Tibial nerve (tissue), 4 donors: ENCODE measurements at regions not wholly inside any gene's neighbourhood (a gene's known extent, or its start where the extent isn't known, plus 50 kb on each side); places are given as distances from the start of the nearest gene placed in this dataset.

Source experiments
- DNase-seq, 2 donors: peaks; one replicate each; pipeline ENCODE4 v3.0.0-alpha.2; 2019; ENCODE audit warnings: low spot score in 2 of 2
- H3K27ac ChIP-seq, 4 donors: fragments of 200-600 bp; sonication (generic) in 3 of 4; one replicate each; pipeline ENCODE4 v1.5.1; 2017 to 2019; ENCODE audit warnings: mild to moderate bottlenecking in 1 of 4
- H3K27me3 ChIP-seq, 2 donors: fragments of 200-600 bp; sonication (generic) in 1 of 2; one replicate each; pipeline versions ENCODE4 v1.5.1 to v1.6.0; 2017 to 2019
- H3K36me3 ChIP-seq, 3 donors: fragments of 200-600 bp; sonication (generic); one replicate each; pipeline ENCODE4 v1.5.1; 2018 to 2019
- H3K4me1 ChIP-seq, 4 donors: fragments of 200-600 bp; sonication (generic) in 3 of 4; one replicate each; pipeline ENCODE4 v1.5.1; 2017 to 2019
- H3K4me3 ChIP-seq, 4 donors: fragments of 200-600 bp; sonication (generic) in 3 of 4; one replicate each; pipeline ENCODE4 v1.5.1; 2017 to 2019; ENCODE audit warnings: mild to moderate bottlenecking in 1 of 4, moderate library complexity in 1 of 4
- H3K9me3 ChIP-seq, 4 donors: fragments of 200-600 bp; sonication (generic) in 3 of 4; one replicate each; pipeline ENCODE4 v1.5.1; 2017 to 2019
- EP300 ChIP-seq, 2 donors: sonication (generic); formaldehyde crosslinking; IDR thresholded peaks; one replicate each; pipeline ENCODE4 v1.6.1; 2017; ENCODE audit warnings: antibody characterized with exemption in 2 of 2, mild to moderate bottlenecking in 1 of 2
- POLR2A ChIP-seq, 2 donors: fragments of 450-650 bp; IDR thresholded peaks; one replicate each; pipeline ENCODE4 v1.6.1; 2017; ENCODE audit warnings: antibody characterized with exemption in 2 of 2, mild to moderate bottlenecking in 2 of 2, moderate library complexity in 2 of 2
- WGBS, 2 donors: methylation state at CpG; one replicate each; pipeline ENCODE4 v1.1.5; 2018; 5-methylcytosine and 5-hydroxymethylcytosine counted together
- TF ChIP-seq, protein P1 (sequence below), 5 experiments: fragments of 200-600 bp in 3 of 5; fragments of 450-650 bp in 2 of 5; sonication (generic) in 3 of 5; IDR thresholded peaks; one replicate each; pipeline ENCODE4 v1.5.1; 2016 to 2019; ENCODE audit warnings: antibody characterized with exemption in 5 of 5, mild to moderate bottlenecking in 3 of 5, moderate library complexity in 2 of 5

DNA sequence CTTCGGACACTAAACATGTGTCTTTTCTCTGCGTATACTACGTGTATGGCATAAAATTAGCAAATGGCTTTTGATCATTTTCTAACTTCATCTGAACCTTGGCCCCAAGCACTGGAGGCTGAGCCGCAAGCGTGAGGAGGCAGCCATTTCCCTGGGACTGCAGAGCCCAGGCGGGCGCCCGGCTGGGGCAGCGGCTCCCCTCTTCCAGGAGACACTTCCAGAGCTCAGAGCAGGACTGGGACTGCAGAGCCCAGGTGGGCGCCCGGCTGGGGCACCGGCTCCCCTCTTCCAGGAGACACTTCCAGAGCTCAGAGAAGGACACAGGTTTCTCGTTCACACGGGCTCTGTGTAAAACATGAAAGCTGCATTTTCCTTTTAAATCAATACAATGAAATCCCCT lies 484.1 kb upstream of the SALL3 start:
- WGBS, 2 donors, result 93 to 95% methylated on average over 14 of the region's 14 CpGs
- Histone ChIP-seq H3K4me3 (no peak overlapping the region), H3K9me3 (peaks cover 0 to 21% (median 0%) of the 10 kb centered on the region in 4 donors)

DNA sequence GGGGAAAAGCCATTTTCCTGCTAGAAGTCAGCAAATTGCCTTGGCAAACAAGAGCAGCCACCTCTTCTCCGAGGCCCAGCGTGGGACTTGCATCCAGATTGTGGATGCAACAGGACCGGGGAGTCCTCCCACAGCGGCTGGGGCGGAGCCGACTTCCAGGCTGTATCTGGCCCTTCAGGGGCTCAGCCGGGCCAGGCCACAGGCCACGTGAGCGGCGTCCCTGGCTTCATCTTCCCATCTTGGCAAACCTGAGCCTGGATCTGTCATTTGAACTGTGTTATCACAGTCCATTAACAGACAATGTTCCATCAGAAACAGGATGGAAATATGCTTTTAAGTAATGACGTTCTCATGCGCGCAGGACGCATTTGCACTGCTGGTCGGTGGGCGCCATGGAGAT lies 483.5 kb upstream of the SALL3 start:
- H3K27ac ChIP-seq, result peak overlapping the region in 1 of 4 donors; percentile 56
- H3K9me3 ChIP-seq, result peaks cover 0 to 18% (median 0%) of the 10 kb centered on the region in 4 donors
- 64 to 82% methylated on average over 16 of the region's 16 CpGs for WGBS, 2 donors
- no peaks in the 10 kb centered on the region for H3K4me1 ChIP-seq
- TF ChIP-seq POLR2A (IDR thresholded peaks at IDR 0.05) (no peak), EP300 (IDR thresholded peaks at IDR 0.05) (no peak)
- TF ChIP-seq, protein P1, sequence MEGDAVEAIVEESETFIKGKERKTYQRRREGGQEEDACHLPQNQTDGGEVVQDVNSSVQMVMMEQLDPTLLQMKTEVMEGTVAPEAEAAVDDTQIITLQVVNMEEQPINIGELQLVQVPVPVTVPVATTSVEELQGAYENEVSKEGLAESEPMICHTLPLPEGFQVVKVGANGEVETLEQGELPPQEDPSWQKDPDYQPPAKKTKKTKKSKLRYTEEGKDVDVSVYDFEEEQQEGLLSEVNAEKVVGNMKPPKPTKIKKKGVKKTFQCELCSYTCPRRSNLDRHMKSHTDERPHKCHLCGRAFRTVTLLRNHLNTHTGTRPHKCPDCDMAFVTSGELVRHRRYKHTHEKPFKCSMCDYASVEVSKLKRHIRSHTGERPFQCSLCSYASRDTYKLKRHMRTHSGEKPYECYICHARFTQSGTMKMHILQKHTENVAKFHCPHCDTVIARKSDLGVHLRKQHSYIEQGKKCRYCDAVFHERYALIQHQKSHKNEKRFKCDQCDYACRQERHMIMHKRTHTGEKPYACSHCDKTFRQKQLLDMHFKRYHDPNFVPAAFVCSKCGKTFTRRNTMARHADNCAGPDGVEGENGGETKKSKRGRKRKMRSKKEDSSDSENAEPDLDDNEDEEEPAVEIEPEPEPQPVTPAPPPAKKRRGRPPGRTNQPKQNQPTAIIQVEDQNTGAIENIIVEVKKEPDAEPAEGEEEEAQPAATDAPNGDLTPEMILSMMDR (IDR thresholded peaks at IDR 0.05), result no peak
- DNase-seq, result no peak
- no peak overlapping the region for H3K4me3 ChIP-seq
- no peaks in the 10 kb centered on the region for H3K27me3 ChIP-seq
- no peaks in the 10 kb centered on the region for H3K36me3 ChIP-seq

More for the DNA sequence above, 484.1 kb upstream of the SALL3 start:
- Histone ChIP-seq H3K27me3 (no peaks in the 10 kb centered on the region), H3K4me1 (no peaks in the 10 kb centered on the region), H3K36me3 (no peaks in the 10 kb centered on the region), H3K27ac (peak overlapping the region in 1 of 4 donors; percentile 56)
- no peak for DNase-seq
- TF ChIP-seq POLR2A (IDR thresholded peaks at IDR 0.05) (no peak), EP300 (IDR thresholded peaks at IDR 0.05) (no peak)
- TF ChIP-seq, protein P1 (IDR thresholded peaks at IDR 0.05), result no peak

DNA sequence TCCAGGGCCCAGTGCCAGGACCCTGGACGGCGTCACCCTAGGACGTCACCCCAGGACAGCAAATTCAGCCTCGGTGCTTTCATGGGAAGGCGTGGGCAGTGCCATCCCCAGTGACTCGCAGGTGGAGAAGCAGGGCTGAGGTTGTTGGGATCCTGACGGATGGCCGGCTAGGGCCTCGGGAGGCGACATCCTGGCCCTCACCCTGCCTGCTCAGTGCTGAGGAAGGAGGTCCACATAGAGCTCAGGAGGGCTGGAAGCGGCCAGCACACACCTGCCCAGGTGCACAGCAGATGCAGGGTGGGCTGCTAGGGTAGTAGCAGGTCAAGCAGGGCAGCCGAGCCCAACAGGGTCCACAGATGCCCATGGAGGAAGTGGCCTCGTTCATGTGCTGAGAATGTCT lies 482.0 kb upstream of the SALL3 start:
- Histone ChIP-seq H3K9me3 (peaks cover 0 to 3% (median 0%) of the 10 kb centered on the region in 4 donors), H3K4me1 (no peaks in the 10 kb centered on the region), H3K36me3 (no peaks in the 10 kb centered on the region), H3K27ac (no peak overlapping the region), H3K4me3 (no peak overlapping the region), H3K27me3 (no peaks in the 10 kb centered on the region)
- 80 to 81% methylated on average over 12 to 13 of the region's 13 CpGs for WGBS, 2 donors
- TF ChIP-seq POLR2A (IDR thresholded peaks at IDR 0.05) (no peak), EP300 (IDR thresholded peaks at IDR 0.05) (no peak)
- TF ChIP-seq, protein P1 (IDR thresholded peaks at IDR 0.05), result no peak
- no peak for DNase-seq

DNA sequence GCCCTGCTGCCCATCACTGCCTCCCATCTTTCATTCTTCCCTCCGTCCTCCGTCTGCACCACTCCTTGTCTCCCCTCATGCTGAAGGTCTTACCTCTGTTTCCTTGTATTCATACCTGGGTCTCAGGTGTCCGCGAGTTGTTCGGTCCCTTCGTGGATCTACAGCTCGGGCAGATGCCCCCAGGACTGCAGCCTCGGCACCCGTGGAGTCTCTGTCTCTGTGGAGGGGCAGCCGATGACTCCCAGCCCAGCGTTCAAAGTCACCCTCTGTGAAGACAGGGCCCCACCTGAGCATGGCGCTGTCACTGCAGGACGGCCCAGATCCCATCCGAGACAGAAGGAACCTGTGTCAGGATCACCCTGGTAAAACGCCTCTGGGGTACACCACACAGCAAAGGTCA lies 480.0 kb upstream of the SALL3 start:
- Histone ChIP-seq H3K4me3 (no peak overlapping the region), H3K27me3 (no peaks in the 10 kb centered on the region), H3K36me3 (no peaks in the 10 kb centered on the region), H3K4me1 (no peaks in the 10 kb centered on the region), H3K27ac (no peak overlapping the region), H3K9me3 (no peaks in the 10 kb centered on the region)
- TF ChIP-seq EP300 (IDR thresholded peaks at IDR 0.05), result no peak
- TF ChIP-seq POLR2A (IDR thresholded peaks at IDR 0.05), result no peak
- TF ChIP-seq, protein P1 (IDR thresholded peaks at IDR 0.05), result no peak
- no peak for DNase-seq
- 89 to 90% methylated on average over 15 of the region's 15 CpGs for WGBS, 2 donors

DNA sequence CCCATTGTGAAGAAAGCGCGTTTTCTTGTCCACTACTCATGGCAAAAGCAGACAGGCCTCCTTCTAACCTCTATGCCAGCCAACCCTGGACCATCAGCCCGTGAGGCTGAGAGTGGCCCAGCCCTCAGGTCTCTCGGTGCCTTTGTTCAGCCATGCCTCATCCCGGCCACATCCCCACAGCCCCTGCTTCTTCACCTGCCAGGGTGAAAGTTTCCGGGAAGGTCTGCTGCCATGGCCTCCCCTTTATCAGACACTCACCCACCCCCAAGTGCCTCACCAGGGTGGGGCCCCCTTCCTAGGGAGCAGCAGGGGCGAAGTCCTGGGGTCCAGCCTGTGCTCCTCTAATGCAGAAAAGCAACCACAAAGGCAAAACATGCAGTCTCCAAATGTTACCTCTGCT lies 478.4 kb upstream of the SALL3 start:
- no peaks in the 10 kb centered on the region for H3K9me3 ChIP-seq
- no peak overlapping the region for H3K4me3 ChIP-seq
- no peak overlapping the region for H3K27ac ChIP-seq
- 84 to 86% methylated on average over 6 to 7 of the region's 7 CpGs for WGBS, 2 donors
- peaks cover 0 to 3% of the 10 kb centered on the region in 2 donors for H3K27me3 ChIP-seq
- H3K4me1 ChIP-seq, result peaks cover 0 to 9% (median 0%) of the 10 kb centered on the region in 4 donors
- no peak for DNase-seq
- H3K36me3 ChIP-seq, result no peaks in the 10 kb centered on the region
- TF ChIP-seq, protein P1 (IDR thresholded peaks at IDR 0.05), result no peak
- no peak for TF ChIP-seq EP300 (IDR thresholded peaks at IDR 0.05)
